Breast epithelium (tissue), 4 donors: ENCODE measurements at regions not wholly inside any gene's neighbourhood (a gene's known extent, or its start where the extent isn't known, plus 50 kb on each side); places are given as distances from the start of the nearest gene placed in this dataset.
"Not testable (repeated sequence)": the region's sequence is repeated elsewhere in the genome, so short reads cannot be mapped to it uniquely, and the experiment has no call there.

Experiments
- DNase-seq, 2 donors: peaks; one replicate each; pipeline ENCODE4 v3.0.0-alpha.2; 2019; ENCODE audit warnings: low spot score in 2 of 2
- H3K27ac ChIP-seq, 2 donors: fragments of 200-600 bp; sonication (generic) in 1 of 2; one replicate each; pipeline ENCODE4 v1.5.1; 2016 to 2019; ENCODE audit warnings: mild to moderate bottlenecking in 1 of 2
- H3K27me3 ChIP-seq, 2 donors: fragments of 200-600 bp; sonication (generic) in 1 of 2; one replicate each; pipeline versions ENCODE4 v1.5.1 to v1.6.0; 2017 to 2019; ENCODE audit warnings: control low read depth in 1 of 2, mild to moderate bottlenecking in 1 of 2
- H3K36me3 ChIP-seq: fragments of 200-600 bp; one replicate; pipeline ENCODE4 v1.5.1; 2019
- H3K4me1 ChIP-seq, 2 donors: fragments of 200-600 bp; sonication (generic); one replicate each; pipeline ENCODE4 v1.5.1; 2016 to 2019; ENCODE audit warnings: control low read depth in 1 of 2
- H3K4me3 ChIP-seq, 3 donors: fragments of 200-600 bp; sonication (generic); 1 replicate in 2 of 3; 2 replicates in 1 of 3; pipeline ENCODE4 v1.5.1; 2016 to 2019; ENCODE audit warnings: mild to moderate bottlenecking in 3 of 3, moderate library complexity in 2 of 3
- H3K9me3 ChIP-seq, 2 donors: fragments of 200-600 bp; sonication (generic) in 1 of 2; one replicate each; pipeline ENCODE4 v1.5.1; 2016 to 2019; ENCODE audit warnings: control low read depth in 1 of 2
- CTCF ChIP-seq, 3 donors: fragments of 450-650 bp; IDR thresholded peaks; one replicate each; pipeline ENCODE4 v1.5.1; 2016 to 2017; ENCODE audit warnings: antibody characterized with exemption in 3 of 3, mild to moderate bottlenecking in 3 of 3, moderate library complexity in 3 of 3
- POLR2A ChIP-seq: fragments of 450-650 bp; IDR thresholded peaks from one replicate; pipeline ENCODE4 v1.6.1; 2016; ENCODE audit warnings: antibody characterized with exemption, mild to moderate bottlenecking, moderate library complexity
- POLR2AphosphoS5 ChIP-seq, 3 donors: sonication (generic); formaldehyde crosslinking; IDR thresholded peaks; one replicate each; pipeline ENCODE4 v1.6.1; 2017; ENCODE audit warnings: antibody characterized with exemption in 3 of 3
- intact Hi-C: fragments of 100-400 bp; cut with DNase I; formaldehyde crosslinking; loops from one replicate; pipeline ENCODE4 v1.15.1; 2023; ENCODE audit warnings: low total_unique reads

- Histone ChIP-seq H3K27ac (no peak overlapping the region), H3K4me1 (no peaks in the 10 kb centered on the region), H3K27me3 (no peaks in the 10 kb centered on the region), H3K36me3 (no peaks in the 10 kb centered on the region), H3K4me3 (no peak overlapping the region), H3K9me3 (peaks cover 0 to 8% of the 10 kb centered on the region in 2 donors)
- intact Hi-C loops = no loop called here
- DNase-seq = no peak
- no peak for TF ChIP-seq POLR2AphosphoS5 (IDR thresholded peaks at IDR 0.05)
- no peak for TF ChIP-seq POLR2A
- no peak for TF ChIP-seq CTCF (IDR thresholded peaks at IDR 0.05)
Measured at GRCh38 chr5:166127766-166128570, 2163.5 kb upstream of the WWC1 start.

- H3K27me3 ChIP-seq, intact Hi-C loops, H3K4me1 ChIP-seq, DNase-seq, H3K36me3 ChIP-seq, H3K4me3 ChIP-seq, H3K9me3 ChIP-seq, H3K27ac ChIP-seq: not testable (repeated sequence)
Measured at GRCh38 chr5:166145107-166145506, 2146.3 kb upstream of the WWC1 start.

- H3K27me3 ChIP-seq = no peaks in the 10 kb centered on the region
- intact Hi-C loops = no loop called here
- no peak overlapping the region for H3K4me3 ChIP-seq
- TF ChIP-seq POLR2A (no peak), CTCF (IDR thresholded peaks at IDR 0.05) (no peak), POLR2AphosphoS5 (IDR thresholded peaks at IDR 0.05) (no peak)
- no peak for DNase-seq
- no peak overlapping the region for H3K27ac ChIP-seq
- no peaks in the 10 kb centered on the region for H3K4me1 ChIP-seq
- H3K36me3 ChIP-seq = no peaks in the 10 kb centered on the region
- no peaks in the 10 kb centered on the region for H3K9me3 ChIP-seq
Measured at GRCh38 chr5:166163996-166164610, 2127.3 kb upstream of the WWC1 start.

GRCh38 chr5:166165596-166165995 lies 2125.8 kb upstream of the WWC1 start:
- intact Hi-C loops = no loop called here
- Histone ChIP-seq H3K9me3 (no peaks in the 10 kb centered on the region), H3K27ac (no peak overlapping the region), H3K4me1 (no peaks in the 10 kb centered on the region), H3K36me3 (no peaks in the 10 kb centered on the region), H3K27me3 (no peaks in the 10 kb centered on the region), H3K4me3 (no peak overlapping the region)
- DNase-seq = no peak
- no peak for TF ChIP-seq POLR2AphosphoS5 (IDR thresholded peaks at IDR 0.05)
- no peak for TF ChIP-seq CTCF (IDR thresholded peaks at IDR 0.05)
- no peak for TF ChIP-seq POLR2A

GRCh38 chr5:166166071-166166470 lies 2125.4 kb upstream of the WWC1 start:
- intact Hi-C loops = no loop called here
- no peak overlapping the region for H3K4me3 ChIP-seq
- TF ChIP-seq POLR2A (no peak), CTCF (IDR thresholded peaks at IDR 0.05) (no peak), POLR2AphosphoS5 (IDR thresholded peaks at IDR 0.05) (no peak)
- no peaks in the 10 kb centered on the region for H3K4me1 ChIP-seq
- no peaks in the 10 kb centered on the region for H3K27me3 ChIP-seq
- H3K27ac ChIP-seq = no peak overlapping the region
- no peaks in the 10 kb centered on the region for H3K36me3 ChIP-seq
- DNase-seq = no peak
- H3K9me3 ChIP-seq = no peaks in the 10 kb centered on the region
